ENCODE measurements at regions not wholly inside any gene's neighbourhood (a gene's known extent, or its start where the extent isn't known, plus 50 kb on each side); places are given as distances from the start of the nearest gene placed in this dataset.

DNA sequence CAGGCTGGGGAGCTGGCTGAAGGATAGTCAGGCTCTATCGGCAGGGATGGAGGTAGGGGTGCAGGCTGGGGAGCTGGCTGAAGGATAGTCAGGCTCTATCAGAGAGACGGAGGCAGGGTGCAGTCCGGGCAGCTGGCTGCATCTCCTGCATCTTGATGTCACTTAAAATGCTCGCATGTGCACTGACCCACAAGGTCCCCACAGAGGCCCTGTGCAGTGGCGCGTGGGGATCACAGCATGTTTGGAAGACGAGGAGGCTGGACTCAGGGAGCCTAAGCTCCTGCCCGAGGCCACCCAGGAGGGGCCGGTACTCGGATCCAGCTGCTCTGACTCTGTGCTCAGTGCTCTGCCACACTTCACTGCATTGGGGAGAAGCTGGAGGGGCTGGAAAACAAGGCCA, 189.0 kb upstream of the HDAC4 start:
- Histone ChIP-seq H3K4me3 (no peak overlapping the region), H3K9me3 (no peaks in the 10 kb centered on the region), H3K27me3 (no peaks in the 10 kb centered on the region), H3K4me1 (no peaks in the 10 kb centered on the region), H3K36me3 (no peaks in the 10 kb centered on the region), H3K27ac (no peak overlapping the region)
- no peak for TF ChIP-seq CTCF (IDR thresholded peaks at IDR 0.05)
- FAIRE-seq: no peak
- DNase-seq: peak in 1 of 6 donors; percentile 33
- 64 to 78% methylated on average over 10 of the region's 10 CpGs for WGBS, 2 donors
- no peak for ATAC-seq
- intact Hi-C loops (cut with DNase I): no loop called here

- TF ChIP-seq CTCF (IDR thresholded peaks at IDR 0.05): no peak
- intact Hi-C loops (cut with DNase I): no loop called here
- DNase-seq (peak in 1 of 6 donors; percentile 32), ATAC-seq (no peak), FAIRE-seq (no peak)
- H3K36me3 ChIP-seq: no peaks in the 10 kb centered on the region
- H3K27me3 ChIP-seq: no peaks in the 10 kb centered on the region
- no peak overlapping the region for H3K27ac ChIP-seq
- 66 to 82% methylated on average over 6 to 7 of the region's 7 CpGs for WGBS, 2 donors
- no peak overlapping the region for H3K4me3 ChIP-seq
- no peaks in the 10 kb centered on the region for H3K9me3 ChIP-seq
- H3K4me1 ChIP-seq: no peaks in the 10 kb centered on the region
These were observed 188.5 kb upstream of the HDAC4 start for GRCh38 chr2:239589270-239589825.

DNA sequence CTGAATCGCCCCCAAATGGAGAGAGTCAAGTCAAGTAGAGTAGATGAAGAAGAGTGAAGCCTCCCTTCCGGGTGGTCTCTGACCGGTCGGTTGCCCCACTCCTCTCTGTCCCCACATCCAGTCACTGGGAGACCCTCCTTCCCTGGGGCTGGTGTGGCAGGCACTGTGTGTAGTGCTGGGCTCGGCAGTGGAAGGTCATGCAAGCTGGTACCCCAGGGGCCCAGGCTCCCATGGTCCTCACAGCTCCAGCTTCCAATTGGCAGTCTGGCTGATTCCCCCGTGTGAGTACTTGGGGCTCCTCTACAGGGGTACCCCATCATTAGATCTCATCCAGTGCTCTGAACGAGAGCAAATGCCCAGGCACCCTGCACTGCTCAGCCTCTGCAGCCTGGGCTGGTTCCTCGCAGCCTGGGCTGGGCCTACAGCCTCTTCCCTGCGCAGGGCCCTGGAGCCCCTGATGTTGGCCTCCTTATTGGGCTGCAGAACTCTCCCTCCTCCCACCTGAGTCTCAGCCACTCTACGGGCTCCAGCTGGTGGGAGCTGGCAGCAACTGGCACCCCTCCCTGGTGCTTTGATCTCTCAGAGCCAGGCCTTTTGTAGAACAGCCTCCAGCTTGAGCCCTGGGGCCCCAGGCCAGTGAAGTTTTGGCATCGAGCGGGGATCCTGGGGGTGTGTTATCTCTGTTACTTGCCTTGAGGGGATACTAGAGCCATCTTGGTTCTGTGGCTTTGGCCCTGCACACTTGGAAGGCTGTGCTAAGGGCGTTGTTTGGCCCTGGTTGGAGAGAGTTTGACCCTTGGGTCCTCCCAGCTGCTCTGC, 187.8 kb upstream of the HDAC4 start:
- H3K27me3 ChIP-seq: no peaks in the 10 kb centered on the region
- H3K9me3 ChIP-seq: no peaks in the 10 kb centered on the region
- TF ChIP-seq CTCF (IDR thresholded peaks at IDR 0.05): no peak
- H3K36me3 ChIP-seq: no peaks in the 10 kb centered on the region
- intact Hi-C loops (cut with DNase I): no loop called here
- H3K4me1 ChIP-seq: no peaks in the 10 kb centered on the region
- DNase-seq: peak in 1 of 6 donors; percentile 44
- 78 to 83% methylated on average over 13 of the region's 13 CpGs for WGBS, 2 donors
- no peak overlapping the region for H3K27ac ChIP-seq
- H3K4me3 ChIP-seq: no peak overlapping the region
- no peak for FAIRE-seq
- ATAC-seq: no peak

- Histone ChIP-seq H3K27ac (no peak overlapping the region), H3K4me1 (no peaks in the 10 kb centered on the region), H3K9me3 (no peaks in the 10 kb centered on the region), H3K27me3 (no peaks in the 10 kb centered on the region), H3K4me3 (no peak overlapping the region), H3K36me3 (no peaks in the 10 kb centered on the region)
- intact Hi-C loops (cut with DNase I): no loop called here
- 57 to 67% methylated on average over 14 of the region's 14 CpGs for WGBS, 2 donors
- no peak for ATAC-seq
- no peak for FAIRE-seq
- TF ChIP-seq CTCF (IDR thresholded peaks at IDR 0.05): no peak
- DNase-seq: peak in 1 of 6 donors; percentile 32
These were observed 187.0 kb upstream of the HDAC4 start for GRCh38 chr2:239587841-239588240.

DNA sequence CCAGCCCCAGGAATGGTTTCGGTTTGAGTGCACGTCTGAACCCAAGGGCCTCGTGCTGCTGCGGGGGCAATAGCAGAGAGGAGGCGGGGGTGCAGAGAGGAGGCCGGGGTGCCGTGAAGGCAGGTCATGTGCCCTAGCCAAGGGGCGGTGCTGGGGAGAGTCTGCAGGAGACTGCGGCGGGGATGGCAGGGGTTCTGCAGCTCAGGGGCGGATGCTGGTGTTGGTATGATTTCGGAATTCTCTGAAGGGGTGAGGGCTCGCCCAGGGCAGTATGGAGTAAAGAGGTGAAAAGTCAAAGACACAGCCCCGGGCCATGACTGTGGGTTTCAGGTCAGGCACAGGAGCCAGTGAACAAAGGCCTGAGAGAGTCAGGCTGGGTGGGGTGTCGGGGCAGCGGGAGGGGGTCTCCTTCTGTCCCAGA, 186.5 kb upstream of the HDAC4 start:
- intact Hi-C loops (cut with DNase I): no loop called here
- FAIRE-seq: no peak
- DNase-seq: peak in 1 of 6 donors; percentile 36
- Histone ChIP-seq H3K4me3 (no peak overlapping the region), H3K4me1 (no peaks in the 10 kb centered on the region), H3K27ac (no peak overlapping the region), H3K27me3 (no peaks in the 10 kb centered on the region), H3K36me3 (no peaks in the 10 kb centered on the region), H3K9me3 (no peaks in the 10 kb centered on the region)
- 60 to 65% methylated on average over 13 to 16 of the region's 16 CpGs for WGBS, 2 donors
- ATAC-seq: no peak
- no peak for TF ChIP-seq CTCF (IDR thresholded peaks at IDR 0.05)

All from pancreas (tissue), 10 donors.